Bone marrow (tissue), 2 donors: ENCODE measurements at regions not wholly inside any gene's neighbourhood (a gene's known extent, or its start where the extent isn't known, plus 50 kb on each side); places are given as distances from the start of the nearest gene placed in this dataset.

ENCODE experiments used
- DNase-seq, 2 donors: peaks; one replicate each; lab custom pipeline; 2025; lab: John Stamatoyannopoulos, UW

GRCh38 chr2:120606931-120607330 is 128.7 kb upstream of the GLI2 start:
- DNase-seq = no peak

- DNase-seq = no peak
Measured at GRCh38 chr2:120607506-120607905, 128.2 kb upstream of the GLI2 start.

DNA sequence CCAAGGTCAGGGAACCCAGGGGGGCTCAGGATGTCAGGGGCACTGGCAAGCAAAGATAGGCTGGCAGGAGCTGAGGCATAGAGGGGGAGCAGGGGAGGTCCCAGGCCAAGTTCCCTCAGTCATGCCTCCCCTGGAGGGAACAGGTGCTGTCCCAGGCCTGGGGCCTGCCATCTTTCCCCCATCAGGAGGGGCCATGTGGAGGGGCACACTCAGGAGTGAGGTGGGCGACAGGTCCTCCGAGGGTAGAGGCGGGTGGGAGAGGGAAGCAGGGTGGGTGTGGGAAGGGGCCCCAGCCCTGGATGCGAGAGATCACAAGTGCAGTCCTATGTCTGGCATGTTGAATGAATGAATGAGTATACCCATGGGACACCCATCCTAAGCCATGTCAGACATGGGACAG is 127.7 kb upstream of the GLI2 start:
- no peak for DNase-seq

GRCh38 chr2:120609826-120610395 is 125.8 kb upstream of the GLI2 start:
- DNase-seq = no peak

DNA sequence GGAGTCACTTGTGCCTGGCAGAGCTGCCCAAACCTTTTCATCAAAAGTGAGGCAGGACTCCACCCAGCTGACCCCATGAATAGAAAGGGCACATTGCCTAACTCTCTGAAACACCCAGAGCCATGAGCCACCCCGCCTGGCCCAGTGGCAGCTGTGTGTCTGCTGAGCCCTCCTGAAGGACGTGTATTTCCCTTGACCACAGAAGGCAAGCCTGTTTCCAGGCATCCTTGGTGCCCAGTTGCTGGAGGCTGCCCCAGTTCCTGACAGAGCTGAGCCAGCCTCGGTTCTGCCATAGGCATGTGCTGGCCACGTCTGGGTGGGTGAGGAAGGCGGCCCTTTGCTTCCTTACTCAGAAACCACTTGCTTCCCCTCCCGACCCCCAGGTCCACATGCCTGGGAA is 124.7 kb upstream of the GLI2 start:
- DNase-seq = no peak

GRCh38 chr2:120611961-120612360 is 123.7 kb upstream of the GLI2 start:
- DNase-seq = no peak

DNA sequence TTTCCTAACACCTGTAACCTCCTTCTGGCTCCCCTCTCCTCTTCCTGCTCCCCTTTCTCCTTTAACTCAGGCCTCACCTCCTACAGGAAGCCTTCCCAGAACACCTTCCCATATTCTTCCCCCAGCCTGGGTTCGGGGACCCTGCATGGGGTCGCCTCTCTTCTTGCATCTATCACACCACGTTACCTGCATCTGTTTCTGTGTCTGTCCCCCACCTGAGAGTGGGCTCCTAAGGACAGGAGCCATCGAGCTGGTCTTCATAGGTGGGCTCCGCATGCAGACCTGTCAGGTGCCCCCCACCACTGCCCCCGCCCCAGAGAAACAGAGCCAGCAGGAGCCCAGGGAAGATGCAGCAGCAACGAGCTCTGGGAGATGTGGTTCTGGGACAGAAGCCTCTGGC is 123.2 kb upstream of the GLI2 start:
- DNase-seq = no peak

DNA sequence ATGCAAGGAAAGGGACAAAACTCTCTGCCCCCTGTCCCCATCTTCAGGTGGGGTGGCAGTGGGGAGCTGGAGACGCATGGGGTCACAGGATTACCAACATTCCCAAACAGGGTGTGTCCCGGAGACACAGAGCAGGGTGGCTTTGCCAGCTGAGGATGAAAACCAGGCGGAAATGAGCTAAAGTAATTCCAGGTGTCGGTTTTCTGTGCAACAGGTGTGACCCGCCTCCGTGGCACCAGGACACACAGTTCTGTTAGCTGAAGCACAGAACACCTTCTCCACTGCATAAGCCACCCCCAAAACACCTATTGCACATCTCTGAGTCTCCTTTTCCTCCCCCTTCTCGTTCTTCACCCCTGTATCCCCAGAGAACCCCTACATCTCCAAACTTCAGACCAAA is 122.7 kb upstream of the GLI2 start:
- no peak for DNase-seq

DNA sequence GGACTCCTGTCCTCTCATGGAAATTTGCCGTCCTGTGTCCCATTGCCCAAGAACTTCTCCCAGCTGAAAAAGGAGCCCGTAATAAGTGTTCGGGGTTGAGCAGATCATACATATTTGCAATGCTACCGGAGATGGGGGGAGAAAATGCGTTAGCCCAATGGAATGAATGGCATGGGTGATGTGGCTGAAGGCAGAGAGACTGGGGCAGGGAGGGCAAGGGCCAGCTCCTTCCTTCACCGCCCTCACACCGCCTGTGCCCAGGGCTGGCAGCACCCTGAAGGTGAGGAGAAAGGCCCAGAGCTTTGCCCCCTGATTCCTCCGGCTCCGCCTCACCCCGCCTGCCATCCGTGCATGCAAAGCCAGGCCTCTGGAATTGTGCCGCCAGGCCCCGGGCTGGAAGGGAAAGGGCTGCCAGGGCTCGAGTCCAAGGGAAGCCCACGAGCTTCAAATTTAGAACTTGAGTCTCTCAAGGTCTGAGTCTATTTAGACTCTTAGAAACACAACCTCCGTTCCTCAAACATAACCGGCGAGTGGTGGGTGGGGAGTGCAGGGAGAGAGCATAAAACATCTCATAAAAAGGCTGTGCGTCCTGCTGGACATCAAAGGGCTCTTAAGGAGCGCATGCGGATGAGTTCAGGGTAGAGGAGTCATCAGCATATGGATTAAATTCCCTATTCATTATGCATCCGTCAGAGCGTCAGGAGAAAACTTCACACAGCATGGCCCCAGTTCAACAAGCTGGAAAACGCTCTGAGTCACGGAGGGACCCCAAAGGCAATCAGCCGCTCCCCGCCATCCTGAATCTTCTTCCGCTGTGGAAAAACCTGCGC is 121.7 kb upstream of the GLI2 start:
- DNase-seq = no peak

DNA sequence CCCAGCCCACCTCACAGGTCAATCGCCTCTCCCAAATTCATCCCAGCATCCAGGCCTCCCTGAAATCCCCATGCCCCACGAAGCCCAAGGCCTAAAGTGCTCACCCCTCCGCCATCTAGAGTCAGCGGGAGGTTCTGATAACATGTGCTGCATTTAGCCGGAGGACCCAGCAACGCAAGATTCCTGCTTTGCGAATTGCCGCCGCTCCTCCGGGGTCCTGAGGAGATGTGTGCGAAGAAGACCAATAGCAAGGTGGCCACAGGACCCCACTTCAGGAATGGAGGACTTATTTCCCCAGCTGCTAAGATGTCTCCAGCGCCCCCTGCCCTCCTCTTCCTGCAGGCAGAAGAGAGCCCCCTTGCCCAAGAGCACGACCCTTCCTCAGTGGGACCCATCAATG is 120.8 kb upstream of the GLI2 start:
- DNase-seq = no peak

DNA sequence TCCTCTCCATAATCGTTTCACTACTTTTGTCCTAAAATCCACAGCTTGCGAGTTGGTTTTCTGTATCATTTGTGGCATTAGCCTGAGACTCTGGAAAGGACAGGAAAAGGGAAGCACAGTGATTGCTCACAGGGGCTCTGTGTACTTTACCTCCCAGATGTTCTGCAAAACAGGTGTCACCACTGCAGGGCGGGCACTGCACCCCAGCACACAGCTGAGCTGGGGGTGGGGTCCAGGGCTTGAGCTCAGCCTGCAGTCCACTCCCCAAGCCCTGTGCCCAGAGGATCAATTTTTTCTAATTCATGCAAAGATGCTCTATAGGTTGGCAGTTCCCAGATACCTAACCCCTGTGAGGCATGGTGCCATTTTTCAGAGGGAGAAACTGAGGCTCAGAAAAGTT is 119.4 kb upstream of the GLI2 start:
- no peak for DNase-seq

DNA sequence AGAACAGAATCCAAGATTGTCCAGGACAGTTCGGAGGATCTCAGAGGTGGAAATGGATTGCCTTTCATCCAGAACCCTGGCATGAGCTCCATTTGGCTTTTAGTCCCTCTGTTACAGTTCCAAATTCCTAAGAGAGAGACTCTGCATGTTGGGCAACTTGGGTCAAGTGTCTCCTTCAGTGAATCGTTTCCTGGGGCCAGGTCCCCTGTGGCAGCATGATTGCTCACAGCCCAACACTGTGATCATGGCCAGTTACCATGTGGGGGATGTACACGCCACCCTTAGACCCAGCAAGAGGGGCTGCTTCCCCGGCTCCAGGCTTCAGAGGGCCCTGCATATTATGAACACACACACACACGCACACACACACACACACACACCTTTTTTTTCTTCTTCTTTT is 118.6 kb upstream of the GLI2 start:
- no peak for DNase-seq

DNA sequence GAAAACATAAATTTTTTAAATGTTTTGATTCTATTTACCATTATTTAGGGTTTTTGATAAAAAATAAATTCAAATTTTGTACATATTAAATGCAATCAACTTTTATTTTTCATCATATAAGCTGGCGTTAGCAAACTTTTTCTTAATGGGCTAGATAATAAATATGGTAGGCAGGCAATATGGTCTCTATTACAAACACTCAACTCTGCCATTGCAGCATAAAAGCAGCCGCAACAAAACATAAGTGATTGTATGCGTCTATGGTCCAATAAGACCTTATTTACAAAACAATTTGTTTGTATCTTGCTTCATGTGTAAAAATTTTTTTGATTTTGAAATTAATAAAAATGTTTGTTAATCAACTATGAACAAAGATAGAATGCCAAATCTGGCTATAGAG is 116.8 kb upstream of the GLI2 start:
- no peak for DNase-seq

GRCh38 chr2:120619579-120619978 is 116.1 kb upstream of the GLI2 start:
- no peak for DNase-seq

DNA sequence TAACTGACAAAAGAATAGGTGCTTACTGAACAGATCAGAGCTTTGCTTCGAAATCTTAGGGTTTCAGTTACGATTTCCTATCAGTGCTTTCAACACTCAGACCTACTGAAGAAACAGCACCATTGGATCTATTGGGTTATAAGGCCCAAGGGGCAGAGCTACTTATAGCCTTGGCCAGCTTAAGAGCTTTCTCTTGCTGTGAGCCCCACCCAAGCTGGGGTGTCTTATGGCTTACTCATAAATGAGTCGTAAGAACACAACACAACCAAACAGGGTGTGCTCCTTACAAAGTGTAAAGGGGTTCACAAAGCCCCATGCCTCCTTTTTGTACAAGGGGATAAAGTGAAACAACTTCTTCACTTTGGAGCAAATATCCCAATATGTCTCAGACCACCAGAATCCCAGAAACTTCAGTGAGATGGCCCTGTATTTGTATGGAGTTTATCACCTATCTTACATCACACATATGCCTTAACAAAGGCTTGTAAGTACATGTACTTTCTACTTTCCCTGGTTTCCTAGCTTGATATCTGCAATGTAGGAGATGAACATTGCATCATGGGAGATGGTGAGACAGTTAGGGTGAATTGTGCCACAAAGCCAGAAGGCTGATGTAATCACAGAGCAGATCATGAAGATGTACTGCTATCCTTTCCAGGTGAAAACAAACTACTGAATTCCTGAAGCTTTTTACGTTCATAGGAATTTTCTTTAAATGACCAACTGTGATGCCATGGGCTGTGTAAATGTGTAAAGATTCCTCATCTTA is 115.5 kb upstream of the GLI2 start:
- DNase-seq = no peak

GRCh38 chr2:120622159-120622869 is 113.4 kb upstream of the GLI2 start:
- DNase-seq = no peak

GRCh38 chr2:120622886-120623753 is 112.5 kb upstream of the GLI2 start:
- no peak for DNase-seq

- no peak for DNase-seq
Measured at GRCh38 chr2:120624061-120624737, 111.5 kb upstream of the GLI2 start.

GRCh38 chr2:120624738-120625446 is 110.8 kb upstream of the GLI2 start:
- DNase-seq = no peak

DNA sequence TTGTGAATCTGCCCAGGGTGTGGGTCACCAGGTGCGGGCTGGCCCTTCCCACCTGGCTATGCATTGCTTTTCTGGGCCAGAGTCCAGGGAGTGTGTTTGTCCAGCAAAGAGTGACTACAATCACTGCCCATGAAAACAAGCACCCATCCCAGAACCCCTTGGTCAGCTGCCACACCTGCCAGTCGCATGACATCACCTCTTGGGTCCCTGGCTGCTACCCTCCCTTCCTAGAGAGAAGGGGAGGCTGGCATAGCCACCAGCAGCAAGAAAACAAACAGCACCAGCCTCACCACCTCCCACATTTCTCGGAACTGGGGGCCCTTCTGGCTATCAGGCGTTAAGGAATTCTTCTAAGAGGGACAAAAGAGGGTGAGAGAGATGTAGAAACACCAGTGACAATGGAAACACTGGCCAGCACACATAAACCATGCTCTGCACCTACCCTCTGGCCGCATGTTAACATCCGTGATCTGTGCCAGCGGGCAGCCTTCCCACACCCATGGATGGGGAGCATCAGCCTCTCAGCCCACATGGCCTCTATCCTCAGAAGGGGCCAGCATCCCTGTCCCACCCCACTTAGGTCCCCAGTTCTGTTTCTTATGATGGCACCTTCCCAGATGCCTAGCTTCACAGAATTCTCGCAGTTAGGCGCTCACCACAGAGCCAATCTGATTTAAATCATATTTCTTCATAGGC is 109.7 kb upstream of the GLI2 start:
- no peak for DNase-seq
